AG10803 (cell line): ENCODE measurements at regions not wholly inside any gene's neighbourhood (a gene's known extent, or its start where the extent isn't known, plus 50 kb on each side); places are given as distances from the start of the nearest gene placed in this dataset.
"Not testable (repeated sequence)": the region's sequence is repeated elsewhere in the genome, so short reads cannot be mapped to it uniquely, and the experiment has no call there.

ENCODE experiments used
- DNase-seq: peaks from one replicate; pipeline ENCODE4 v3.0.0; 2010; ENCODE audit warnings: low read depth
- H3K4me3 ChIP-seq: 2 replicates; pipeline ENCODE4 v1.5.1; 2011; ENCODE audit warnings: mild to moderate bottlenecking, low read length, control low read depth
- TF ChIP-seq, protein P1 (sequence below): conservative IDR thresholded peaks from 2 replicates; pipeline ENCODE4 v1.5.1; 2011; ENCODE audit warnings: mild to moderate bottlenecking, low read length, control low read depth, inconsistent platforms

- DNase-seq = no peak
- no peak overlapping the region for H3K4me3 ChIP-seq
- TF ChIP-seq, protein P1, sequence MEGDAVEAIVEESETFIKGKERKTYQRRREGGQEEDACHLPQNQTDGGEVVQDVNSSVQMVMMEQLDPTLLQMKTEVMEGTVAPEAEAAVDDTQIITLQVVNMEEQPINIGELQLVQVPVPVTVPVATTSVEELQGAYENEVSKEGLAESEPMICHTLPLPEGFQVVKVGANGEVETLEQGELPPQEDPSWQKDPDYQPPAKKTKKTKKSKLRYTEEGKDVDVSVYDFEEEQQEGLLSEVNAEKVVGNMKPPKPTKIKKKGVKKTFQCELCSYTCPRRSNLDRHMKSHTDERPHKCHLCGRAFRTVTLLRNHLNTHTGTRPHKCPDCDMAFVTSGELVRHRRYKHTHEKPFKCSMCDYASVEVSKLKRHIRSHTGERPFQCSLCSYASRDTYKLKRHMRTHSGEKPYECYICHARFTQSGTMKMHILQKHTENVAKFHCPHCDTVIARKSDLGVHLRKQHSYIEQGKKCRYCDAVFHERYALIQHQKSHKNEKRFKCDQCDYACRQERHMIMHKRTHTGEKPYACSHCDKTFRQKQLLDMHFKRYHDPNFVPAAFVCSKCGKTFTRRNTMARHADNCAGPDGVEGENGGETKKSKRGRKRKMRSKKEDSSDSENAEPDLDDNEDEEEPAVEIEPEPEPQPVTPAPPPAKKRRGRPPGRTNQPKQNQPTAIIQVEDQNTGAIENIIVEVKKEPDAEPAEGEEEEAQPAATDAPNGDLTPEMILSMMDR = no peak
Measured at GRCh38 chr3:187810021-187810446, 64.8 kb upstream of the BCL6 start.

GRCh38 chr3:187811585-187812250, 66.5 kb upstream of the BCL6 start:
- TF ChIP-seq, protein P1 = no peak
- no peak overlapping the region for H3K4me3 ChIP-seq
- peak; percentile 81 for DNase-seq

- no peak for DNase-seq
- TF ChIP-seq, protein P1 = no peak
Measured at GRCh38 chr3:187812496-187812895, 67.2 kb upstream of the BCL6 start.

DNA sequence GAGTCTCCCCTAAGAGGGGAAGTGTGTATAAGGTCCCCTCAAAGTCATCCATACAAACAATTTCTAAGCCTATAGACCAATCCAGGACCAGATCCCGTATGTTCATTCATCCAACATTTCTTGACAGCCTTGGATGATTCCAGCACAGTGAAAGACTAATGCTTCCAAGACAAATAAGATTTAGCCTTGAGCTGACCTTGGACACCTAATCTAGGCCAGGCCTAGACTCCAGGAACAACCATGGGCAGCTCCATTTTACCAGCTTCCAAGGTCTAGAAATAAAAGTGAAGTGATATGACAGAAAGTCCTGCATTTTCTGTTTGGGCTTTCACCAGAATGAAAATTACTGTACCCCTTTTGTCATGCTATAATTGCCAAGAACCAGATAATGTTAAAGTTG, 67.9 kb upstream of the BCL6 start:
- H3K4me3 ChIP-seq = no peak overlapping the region
- no peak for DNase-seq
- TF ChIP-seq, protein P1 = no peak

More at GRCh38 chr3:187812496-187812895, 67.2 kb upstream of the BCL6 start:
- H3K4me3 ChIP-seq = no peak overlapping the region

GRCh38 chr3:187817766-187818165, 72.5 kb upstream of the BCL6 start:
- not testable (repeated sequence) for H3K4me3 ChIP-seq, DNase-seq

GRCh38 chr3:187821616-187822317, 76.5 kb upstream of the BCL6 start:
- H3K4me3 ChIP-seq = no peak overlapping the region
- TF ChIP-seq, protein P1 = no peak
- no peak for DNase-seq

DNA sequence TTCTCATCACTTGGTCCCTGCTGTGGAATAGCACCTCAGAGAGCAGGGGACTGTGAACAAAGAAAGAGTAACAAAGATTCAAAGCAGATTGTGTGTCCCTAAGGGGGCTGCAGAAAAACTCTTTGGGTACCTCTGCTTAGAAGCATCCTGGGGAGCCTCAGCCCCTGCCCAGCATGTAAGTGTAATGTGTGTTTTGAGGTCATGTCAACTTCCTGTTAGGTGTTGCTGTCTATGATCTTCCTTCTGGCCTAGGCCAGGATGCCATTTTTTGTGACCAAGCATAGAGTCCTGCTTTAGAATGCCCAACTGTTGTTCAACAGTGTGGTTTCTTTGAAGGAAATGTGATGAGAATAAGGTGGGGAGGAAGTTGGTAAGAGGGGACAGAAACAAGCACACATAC, 77.1 kb upstream of the BCL6 start:
- H3K4me3 ChIP-seq = no peak overlapping the region
- TF ChIP-seq, protein P1 = no peak
- DNase-seq = no peak
